HG03439 (cell line): ENCODE measurements at regions not wholly inside any gene's neighbourhood (a gene's known extent, or its start where the extent isn't known, plus 50 kb on each side); places are given as distances from the start of the nearest gene placed in this dataset.
"Not testable (repeated sequence)": the region's sequence is repeated elsewhere in the genome, so short reads cannot be mapped to it uniquely, and the experiment has no call there.

Source experiments
- ATAC-seq: cut with Tn5 transposase; IDR thresholded peaks from one replicate; pipeline ENCODE4 v1.9.1; 2021; ENCODE audit warnings: mild to moderate bottlenecking, moderate library complexity; ENCODE audit not compliant: unreplicated experiment

DNA sequence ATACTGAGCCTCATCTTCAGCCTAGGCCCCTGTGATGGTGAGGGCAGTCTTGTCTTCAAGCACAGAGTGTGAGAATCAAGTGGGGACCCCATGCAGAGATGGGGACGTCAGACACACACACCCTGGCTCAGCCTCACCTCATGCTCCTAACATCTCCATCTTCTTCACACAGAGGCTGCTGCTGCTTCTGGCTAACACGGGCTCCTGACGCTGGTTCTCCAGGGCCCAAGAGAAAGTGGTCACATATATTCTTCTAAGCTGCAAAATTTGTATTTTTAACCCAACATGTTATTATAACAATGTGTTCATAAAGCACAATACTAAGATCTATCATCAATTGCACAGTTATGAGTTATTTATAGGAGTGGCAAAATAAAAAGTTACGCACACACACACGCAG lies 101.2 kb downstream of the VPREB1 start:
- ATAC-seq = no peak

DNA sequence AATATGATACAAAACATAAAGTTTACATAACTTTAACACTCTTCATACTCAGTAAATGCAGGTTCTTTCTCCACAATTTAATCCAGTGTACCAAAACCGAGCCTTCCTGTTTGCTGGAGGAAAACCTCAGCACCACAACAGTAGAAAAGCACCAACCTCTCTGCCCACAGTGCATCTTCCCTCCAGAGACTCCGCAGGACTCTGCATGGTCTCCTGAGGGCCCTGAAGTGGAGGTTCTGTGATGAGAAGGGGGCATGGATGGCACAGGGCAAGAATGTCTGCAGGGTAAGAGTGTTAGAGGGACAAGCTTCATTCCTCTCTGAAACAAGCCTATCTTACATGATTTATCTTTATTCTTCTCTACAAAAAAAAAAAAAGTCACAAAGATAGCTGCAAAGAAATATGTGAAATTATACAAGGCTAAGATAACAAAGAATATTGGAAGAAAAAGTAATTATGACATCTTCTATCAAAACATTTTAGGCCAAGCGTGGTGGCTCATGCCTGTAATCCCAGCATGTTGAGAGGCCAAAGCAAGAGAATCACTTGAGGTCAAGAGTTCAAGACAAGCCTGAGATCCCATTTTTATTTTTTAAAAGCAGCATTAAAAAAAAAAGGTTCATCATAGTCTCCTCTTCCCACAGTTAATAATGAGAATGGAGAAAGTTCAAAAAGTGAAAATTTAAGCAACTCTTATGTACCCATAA lies 102.0 kb downstream of the VPREB1 start:
- no peak for ATAC-seq

DNA sequence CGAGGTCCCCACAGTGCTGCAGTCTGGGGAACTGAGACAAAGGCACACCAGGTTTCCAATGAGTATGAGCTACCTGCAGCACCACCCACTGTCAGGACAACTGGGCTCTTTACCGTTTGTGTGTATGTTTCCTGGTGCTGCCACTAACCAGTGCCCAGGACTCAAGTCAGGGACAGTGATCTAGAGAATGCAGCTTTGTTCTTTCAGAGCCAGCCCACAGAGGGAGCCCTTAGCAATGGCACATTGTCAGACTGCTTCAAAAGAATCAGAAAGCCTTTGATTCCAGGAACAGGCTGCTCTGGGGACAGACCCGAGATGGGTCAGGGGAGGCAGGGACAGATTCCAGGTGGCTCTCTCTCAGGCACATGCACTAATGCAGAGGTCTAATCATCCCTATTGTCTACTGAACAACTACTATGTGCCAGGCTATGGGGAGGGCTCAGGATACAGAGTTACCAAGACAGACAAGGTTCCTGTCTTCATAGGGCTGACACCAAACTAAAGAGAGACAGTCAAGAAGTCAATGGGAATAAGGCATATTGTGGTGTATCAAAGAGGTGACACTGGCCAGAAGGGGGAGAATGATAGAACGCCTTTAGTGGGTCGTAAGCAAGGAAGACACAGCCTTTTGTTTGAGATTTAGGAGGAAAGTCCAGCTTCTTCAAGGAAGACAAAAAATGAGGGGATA lies 103.7 kb downstream of the VPREB1 start:
- ATAC-seq = no peak

GRCh38 chr22:22348815-22349454 lies 104.3 kb downstream of the VPREB1 start:
- no peak for ATAC-seq

- no peak for ATAC-seq
Observed at GRCh38 chr22:22349455-22349836, 104.9 kb downstream of the VPREB1 start.

DNA sequence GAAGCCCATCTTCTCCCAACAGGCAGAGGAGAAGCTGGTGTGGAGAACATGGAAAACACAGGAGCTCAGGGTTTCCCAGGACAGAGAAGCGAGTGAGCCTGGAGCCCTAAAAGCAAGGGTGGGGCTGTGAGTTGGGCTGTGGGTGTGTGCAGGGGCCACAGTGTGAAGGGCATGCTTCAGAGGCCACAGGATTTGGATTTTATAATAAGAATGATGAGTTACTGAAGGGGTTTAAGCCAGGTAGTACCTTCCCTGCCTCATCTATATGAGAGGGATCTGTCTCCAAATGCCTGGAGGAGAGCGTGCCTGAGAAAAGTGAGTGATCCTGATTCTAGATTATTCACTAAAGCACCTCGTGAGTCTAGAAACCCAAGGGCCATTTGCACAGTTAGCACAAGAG lies 106.8 kb downstream of the VPREB1 start:
- no peak for ATAC-seq

- no peak for ATAC-seq
Observed at GRCh38 chr22:22352371-22352999, 107.9 kb downstream of the VPREB1 start.

DNA sequence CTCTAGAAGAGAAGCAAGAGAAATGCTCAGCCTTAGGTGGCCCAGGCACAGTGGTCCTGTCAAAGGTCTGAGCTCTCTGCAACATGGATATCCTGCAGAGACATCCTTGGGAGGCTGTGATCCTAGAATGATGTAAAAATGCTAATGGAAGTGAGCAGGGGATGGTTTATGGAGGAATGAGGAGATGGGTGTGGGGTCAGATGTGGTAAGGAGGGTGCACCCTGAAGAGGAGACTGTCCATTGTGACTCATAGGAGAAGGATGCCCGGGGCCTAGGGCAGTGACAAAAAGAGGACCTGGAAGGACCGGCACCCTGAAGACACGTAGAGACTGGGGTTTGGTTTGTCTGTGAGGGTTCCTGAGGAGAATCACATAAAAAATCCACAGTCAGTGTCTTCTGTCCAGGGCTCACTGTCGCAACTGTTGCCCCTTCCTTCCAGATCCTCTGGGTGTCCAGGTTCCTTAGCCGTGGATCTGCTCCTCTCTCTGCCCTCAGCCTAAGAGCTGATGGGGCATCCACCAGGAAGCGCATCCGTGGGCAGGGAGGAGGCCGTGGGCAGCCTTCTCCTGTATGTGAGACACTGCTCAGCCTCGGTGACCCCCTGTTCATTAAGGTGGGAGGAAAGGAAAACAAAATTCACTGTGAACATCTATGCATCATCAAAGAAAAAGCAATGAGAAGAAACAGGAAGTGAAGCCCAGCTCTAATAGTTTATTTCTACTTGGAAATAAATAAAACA lies 110.7 kb downstream of the VPREB1 start:
- ATAC-seq = no peak

DNA sequence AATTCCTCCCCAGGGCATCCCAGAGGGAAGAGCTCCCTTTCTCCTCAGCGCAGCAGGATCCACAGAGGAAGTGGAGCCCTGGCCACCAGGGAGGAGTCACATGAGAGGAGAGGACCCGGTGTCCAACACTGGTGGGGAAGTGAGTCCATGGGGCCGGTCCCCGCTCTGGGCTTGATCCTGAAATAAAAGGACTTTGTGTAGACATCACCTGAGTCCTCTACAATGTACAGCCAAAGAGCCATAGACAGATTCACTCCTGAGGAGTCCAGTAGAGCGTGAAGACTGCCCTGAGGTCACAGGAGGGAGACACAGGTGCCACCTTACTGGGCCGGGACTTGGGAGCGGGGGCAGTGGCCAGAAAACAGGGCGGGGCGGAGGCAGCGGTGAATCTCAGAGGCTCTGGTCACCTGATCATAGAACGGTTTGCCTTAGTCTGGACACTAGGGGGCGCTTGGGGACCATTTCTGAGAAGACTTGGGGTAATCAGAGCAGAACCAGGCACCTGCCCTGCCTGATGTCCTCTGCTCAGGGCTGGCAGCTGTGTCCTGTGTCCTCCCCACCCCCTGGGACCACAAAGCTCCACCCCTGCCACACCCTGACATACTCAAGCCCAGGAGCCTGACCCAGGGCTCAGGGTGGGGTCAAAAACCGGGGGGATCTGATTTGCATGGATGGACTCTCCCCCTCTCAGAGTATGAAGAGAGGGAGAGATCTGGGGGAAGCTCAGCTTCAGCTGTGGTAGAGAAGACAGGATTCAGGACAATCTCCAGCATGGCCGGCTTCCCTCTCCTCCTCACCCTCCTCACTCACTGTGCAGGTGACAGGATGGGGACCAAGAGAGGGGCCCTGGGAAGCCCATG lies 112.7 kb downstream of the VPREB1 start:
- ATAC-seq = peak; percentile 81

DNA sequence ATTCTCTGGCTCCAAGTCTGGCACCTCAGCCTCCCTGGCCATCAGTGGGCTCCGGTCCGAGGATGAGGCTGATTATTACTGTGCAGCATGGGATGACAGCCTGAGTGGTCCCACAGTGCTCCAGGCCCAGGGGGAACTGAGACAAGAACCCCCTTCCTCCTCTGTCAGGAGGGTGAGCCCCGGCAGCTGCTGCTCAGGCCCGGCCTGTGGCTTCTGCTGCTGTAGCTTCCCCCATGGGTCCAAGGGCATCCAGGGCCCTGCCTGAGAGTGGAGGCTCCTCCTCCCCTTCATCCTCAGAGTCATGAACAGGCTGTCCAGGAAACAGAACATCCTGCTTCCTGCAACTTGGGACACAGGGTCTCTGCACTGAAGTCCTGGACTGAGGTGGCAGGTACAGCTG lies 113.6 kb downstream of the VPREB1 start:
- ATAC-seq = no peak

- no peak for ATAC-seq
Observed at GRCh38 chr22:22358686-22359085, 114.1 kb downstream of the VPREB1 start.

DNA sequence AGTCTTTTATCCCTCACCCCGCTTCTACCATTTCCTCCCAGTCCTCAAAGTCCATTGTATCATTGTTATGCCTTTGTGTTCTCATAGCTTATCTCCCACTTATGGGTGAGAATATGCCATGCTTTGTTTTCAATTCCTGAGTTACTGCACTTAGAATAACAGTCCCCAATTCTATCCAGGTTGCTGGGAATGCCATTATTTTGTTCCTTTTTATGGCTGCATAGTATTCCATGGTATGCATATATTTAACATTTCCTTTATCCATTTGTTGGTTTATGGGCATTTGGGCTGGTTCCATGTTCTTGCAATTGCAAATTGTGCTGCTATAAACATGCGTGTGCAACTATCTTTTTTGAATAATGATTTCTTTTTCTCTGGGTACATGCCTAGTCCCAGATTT lies 114.9 kb downstream of the VPREB1 start:
- ATAC-seq = no peak

DNA sequence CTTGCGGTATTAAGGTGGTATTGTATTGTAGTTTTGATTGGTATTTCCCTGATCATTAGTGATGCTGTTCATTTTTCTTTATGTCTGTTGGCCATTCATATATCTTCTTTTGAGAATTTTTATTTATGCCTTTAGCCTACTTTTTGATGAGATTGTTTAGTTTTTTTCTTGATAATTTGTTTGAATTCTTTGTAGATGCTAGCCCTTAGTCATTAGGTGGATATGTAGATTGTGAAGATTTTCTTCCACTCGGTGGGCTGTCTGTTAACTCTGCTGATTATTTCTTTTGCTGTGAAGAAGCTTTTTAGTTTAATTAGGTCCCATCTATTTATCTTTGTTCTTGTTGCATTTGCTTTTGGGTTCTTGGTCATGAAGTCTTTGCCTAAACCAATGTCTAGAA lies 115.4 kb downstream of the VPREB1 start:
- no peak for ATAC-seq

DNA sequence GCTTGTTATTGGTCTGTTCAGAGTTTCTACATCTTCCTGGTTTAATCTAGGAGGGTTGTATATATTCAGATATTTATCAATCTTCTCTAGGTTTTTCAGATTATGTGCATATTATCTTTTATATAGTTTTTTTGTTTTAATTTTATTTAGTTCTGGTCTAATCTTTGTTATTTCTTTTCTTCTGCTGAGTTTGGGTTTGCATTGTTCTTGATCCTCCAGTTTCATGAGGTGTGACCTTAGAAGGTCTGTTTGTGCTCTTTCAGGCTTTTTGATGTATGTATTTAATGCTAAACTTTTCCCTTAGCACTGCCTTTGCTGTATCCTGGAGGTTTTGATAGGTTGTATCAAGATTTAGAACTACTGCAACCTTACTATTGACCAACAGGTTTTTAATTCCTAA lies 117.7 kb downstream of the VPREB1 start:
- ATAC-seq = no peak

- no peak for ATAC-seq
Observed at GRCh38 chr22:22362936-22363335, 118.3 kb downstream of the VPREB1 start.

- ATAC-seq = no peak
Observed at GRCh38 chr22:22364207-22364606, 119.6 kb downstream of the VPREB1 start.

GRCh38 chr22:22366537-22366936 lies 122.0 kb downstream of the VPREB1 start:
- no peak for ATAC-seq

- ATAC-seq = no peak
Observed at GRCh38 chr22:22368516-22368915, 123.9 kb downstream of the VPREB1 start.

- not testable (repeated sequence) for ATAC-seq
Observed at GRCh38 chr22:22369219-22369963, 124.8 kb downstream of the VPREB1 start.

GRCh38 chr22:22369964-22370270 lies 125.3 kb downstream of the VPREB1 start:
- ATAC-seq = no peak
